ENCODE measurements at regions not wholly inside any gene's neighbourhood (a gene's known extent, or its start where the extent isn't known, plus 50 kb on each side); places are given as distances from the start of the nearest gene placed in this dataset.

- Histone ChIP-seq H3K36me3 (ENCODE audit: insufficient read depth, low read length) (no peaks in the 10 kb centered on the region), H3K4me1 (ENCODE audit: insufficient read depth, low read length) (no peaks in the 10 kb centered on the region), H3K9me3 (ENCODE audit: control insufficient read depth in 1 of 2, low read length in 2 of 2) (no peaks in the 10 kb centered on the region), H3K27ac (ENCODE audit: low read depth, low read length) (no peak overlapping the region), H3K27me3 (ENCODE audit: insufficient read depth, low read length) (no peaks in the 10 kb centered on the region), H3K4me3 (ENCODE audit: low read length in 2 of 2) (no peak overlapping the region)
- H3K36me3 Mint-ChIP-seq = no peaks in the 10 kb centered on the region
- intact Hi-C loops (cut with micrococcal nuclease) = no loop called here
- no peak overlapping the region for H3K27ac Mint-ChIP-seq
- DNase-seq = no peak
- CTCF ChIA-PET (ENCODE audit: partially characterized antibody) = no interaction called here
- POLR2A ChIA-PET (ENCODE audit: partially characterized antibody) = no interaction called here
- H3K9me3 Mint-ChIP-seq = peaks cover 0 to 6% (median 3%) of the 10 kb centered on the region in 8 donors
- H3K4me1 Mint-ChIP-seq = no peaks in the 10 kb centered on the region
- no peak overlapping the region for H3K4me3 Mint-ChIP-seq
- peaks cover 3 to 5% of the 10 kb centered on the region in 2 donors for H3K27me3 Mint-ChIP-seq
Observed at GRCh38 chr12:124107351-124107750, 134.3 kb downstream of the ZNF664 start.

DNA sequence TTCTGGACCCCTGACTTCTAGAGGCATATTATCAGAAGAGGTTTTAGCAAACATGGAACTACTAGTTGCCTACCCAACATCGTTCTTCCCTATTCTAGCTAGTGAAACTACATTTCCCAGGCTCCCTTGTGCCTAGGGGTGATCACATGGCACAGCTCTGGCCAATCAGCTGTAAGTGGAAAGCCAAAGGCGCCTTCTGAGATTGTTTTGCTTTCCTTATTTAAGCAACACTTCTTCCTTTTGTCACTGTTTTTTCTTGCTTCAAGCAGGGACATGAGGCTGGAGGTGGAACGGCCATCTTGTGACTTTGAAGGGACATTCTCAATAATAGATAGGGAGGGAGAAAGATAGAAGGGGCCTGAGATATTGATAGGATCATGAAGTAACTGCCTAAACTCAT is 136.7 kb downstream of the ZNF664 start:
- no peak overlapping the region for H3K4me3 ChIP-seq (ENCODE audit: low read length in 2 of 2)
- ChIA-PET CTCF (ENCODE audit: partially characterized antibody) (no interaction called here), POLR2A (ENCODE audit: partially characterized antibody) (no interaction called here)
- Mint-ChIP-seq H3K36me3 (no peaks in the 10 kb centered on the region), H3K27ac (no peak overlapping the region), H3K4me3 (no peak overlapping the region), H3K27me3 (peaks cover 5% of the 10 kb centered on the region in 2 donors), H3K9me3 (peaks cover 0 to 6% (median 3%) of the 10 kb centered on the region in 8 donors), H3K4me1 (no peaks in the 10 kb centered on the region)
- H3K9me3 ChIP-seq (ENCODE audit: control insufficient read depth in 1 of 2, low read length in 2 of 2) = no peaks in the 10 kb centered on the region
- H3K36me3 ChIP-seq (ENCODE audit: insufficient read depth, low read length) = no peaks in the 10 kb centered on the region
- DNase-seq = peak in 2 of 5 donors; percentile 2 to 4
- H3K27ac ChIP-seq (ENCODE audit: low read depth, low read length) = no peak overlapping the region
- no peaks in the 10 kb centered on the region for H3K27me3 ChIP-seq (ENCODE audit: insufficient read depth, low read length)
- no peaks in the 10 kb centered on the region for H3K4me1 ChIP-seq (ENCODE audit: insufficient read depth, low read length)
- intact Hi-C loops (cut with micrococcal nuclease) = no loop called here

GRCh38 chr12:124110372-124110883 is 137.4 kb downstream of the ZNF664 start:
- no peak overlapping the region for H3K4me3 ChIP-seq (ENCODE audit: low read length in 2 of 2)
- POLR2A ChIA-PET (ENCODE audit: partially characterized antibody) = no interaction called here
- H3K36me3 ChIP-seq (ENCODE audit: insufficient read depth, low read length) = no peaks in the 10 kb centered on the region
- no peak overlapping the region for H3K4me3 Mint-ChIP-seq
- H3K27me3 ChIP-seq (ENCODE audit: insufficient read depth, low read length) = no peaks in the 10 kb centered on the region
- H3K27ac Mint-ChIP-seq = no peak overlapping the region
- CTCF ChIA-PET (ENCODE audit: partially characterized antibody) = no interaction called here
- intact Hi-C loops (cut with micrococcal nuclease) = no loop called here
- no peak for DNase-seq
- H3K36me3 Mint-ChIP-seq = no peaks in the 10 kb centered on the region
- no peak overlapping the region for H3K27ac ChIP-seq (ENCODE audit: low read depth, low read length)
- H3K4me1 ChIP-seq (ENCODE audit: insufficient read depth, low read length) = no peaks in the 10 kb centered on the region
- no peaks in the 10 kb centered on the region for H3K9me3 ChIP-seq (ENCODE audit: control insufficient read depth in 1 of 2, low read length in 2 of 2)
- H3K9me3 Mint-ChIP-seq = peaks cover 0 to 6% (median 3%) of the 10 kb centered on the region in 8 donors
- no peaks in the 10 kb centered on the region for H3K4me1 Mint-ChIP-seq
- H3K27me3 Mint-ChIP-seq = peaks cover 5 to 7% of the 10 kb centered on the region in 2 donors

GRCh38 chr12:124111006-124111405 is 138.0 kb downstream of the ZNF664 start:
- H3K9me3 ChIP-seq (ENCODE audit: control insufficient read depth in 1 of 2, low read length in 2 of 2) = no peaks in the 10 kb centered on the region
- no peak overlapping the region for H3K27ac ChIP-seq (ENCODE audit: low read depth, low read length)
- intact Hi-C loops (cut with micrococcal nuclease) = no loop called here
- H3K9me3 Mint-ChIP-seq = peaks cover 0 to 6% (median 3%) of the 10 kb centered on the region in 8 donors
- CTCF ChIA-PET (ENCODE audit: partially characterized antibody) = no interaction called here
- DNase-seq = no peak
- POLR2A ChIA-PET (ENCODE audit: partially characterized antibody) = no interaction called here
- no peaks in the 10 kb centered on the region for H3K4me1 ChIP-seq (ENCODE audit: insufficient read depth, low read length)
- H3K27me3 Mint-ChIP-seq = peaks cover 5 to 7% of the 10 kb centered on the region in 2 donors
- H3K4me3 Mint-ChIP-seq = no peak overlapping the region
- no peak overlapping the region for H3K27ac Mint-ChIP-seq
- no peak overlapping the region for H3K4me3 ChIP-seq (ENCODE audit: low read length in 2 of 2)
- H3K4me1 Mint-ChIP-seq = no peaks in the 10 kb centered on the region
- no peaks in the 10 kb centered on the region for H3K36me3 Mint-ChIP-seq
- no peaks in the 10 kb centered on the region for H3K27me3 ChIP-seq (ENCODE audit: insufficient read depth, low read length)
- no peaks in the 10 kb centered on the region for H3K36me3 ChIP-seq (ENCODE audit: insufficient read depth, low read length)

GRCh38 chr12:124114316-124114715 is 141.3 kb downstream of the ZNF664 start:
- ChIA-PET CTCF (ENCODE audit: partially characterized antibody) (no interaction called here), POLR2A (ENCODE audit: partially characterized antibody) (no interaction called here)
- H3K27me3 ChIP-seq (ENCODE audit: insufficient read depth, low read length) = no peaks in the 10 kb centered on the region
- H3K27ac ChIP-seq (ENCODE audit: low read depth, low read length) = no peak overlapping the region
- Mint-ChIP-seq H3K27ac (no peak overlapping the region), H3K27me3 (peaks cover 6 to 7% of the 10 kb centered on the region in 2 donors), H3K4me3 (no peak overlapping the region), H3K36me3 (no peaks in the 10 kb centered on the region), H3K9me3 (peaks cover 0 to 2% (median 0%) of the 10 kb centered on the region in 8 donors), H3K4me1 (no peaks in the 10 kb centered on the region)
- no peak for DNase-seq
- H3K36me3 ChIP-seq (ENCODE audit: insufficient read depth, low read length) = no peaks in the 10 kb centered on the region
- H3K4me3 ChIP-seq (ENCODE audit: low read length in 2 of 2) = no peak overlapping the region
- no peaks in the 10 kb centered on the region for H3K4me1 ChIP-seq (ENCODE audit: insufficient read depth, low read length)
- intact Hi-C loops (cut with micrococcal nuclease) = no loop called here
- H3K9me3 ChIP-seq (ENCODE audit: control insufficient read depth in 1 of 2, low read length in 2 of 2) = no peaks in the 10 kb centered on the region

GRCh38 chr12:124115496-124115895 is 142.5 kb downstream of the ZNF664 start:
- H3K27me3 Mint-ChIP-seq = peaks cover 6 to 7% of the 10 kb centered on the region in 2 donors
- no peaks in the 10 kb centered on the region for H3K4me1 Mint-ChIP-seq
- ChIA-PET CTCF (ENCODE audit: partially characterized antibody) (no interaction called here), POLR2A (ENCODE audit: partially characterized antibody) (no interaction called here)
- H3K4me1 ChIP-seq (ENCODE audit: insufficient read depth, low read length) = no peaks in the 10 kb centered on the region
- H3K9me3 ChIP-seq (ENCODE audit: control insufficient read depth in 1 of 2, low read length in 2 of 2) = no peaks in the 10 kb centered on the region
- intact Hi-C loops (cut with micrococcal nuclease) = no loop called here
- DNase-seq = no peak
- no peak overlapping the region for H3K4me3 Mint-ChIP-seq
- no peaks in the 10 kb centered on the region for H3K27me3 ChIP-seq (ENCODE audit: insufficient read depth, low read length)
- H3K27ac ChIP-seq (ENCODE audit: low read depth, low read length) = no peak overlapping the region
- H3K9me3 Mint-ChIP-seq = peaks cover 0 to 2% (median 0%) of the 10 kb centered on the region in 8 donors
- no peaks in the 10 kb centered on the region for H3K36me3 ChIP-seq (ENCODE audit: insufficient read depth, low read length)
- no peak overlapping the region for H3K27ac Mint-ChIP-seq
- no peak overlapping the region for H3K4me3 ChIP-seq (ENCODE audit: low read length in 2 of 2)
- H3K36me3 Mint-ChIP-seq = no peaks in the 10 kb centered on the region

DNA sequence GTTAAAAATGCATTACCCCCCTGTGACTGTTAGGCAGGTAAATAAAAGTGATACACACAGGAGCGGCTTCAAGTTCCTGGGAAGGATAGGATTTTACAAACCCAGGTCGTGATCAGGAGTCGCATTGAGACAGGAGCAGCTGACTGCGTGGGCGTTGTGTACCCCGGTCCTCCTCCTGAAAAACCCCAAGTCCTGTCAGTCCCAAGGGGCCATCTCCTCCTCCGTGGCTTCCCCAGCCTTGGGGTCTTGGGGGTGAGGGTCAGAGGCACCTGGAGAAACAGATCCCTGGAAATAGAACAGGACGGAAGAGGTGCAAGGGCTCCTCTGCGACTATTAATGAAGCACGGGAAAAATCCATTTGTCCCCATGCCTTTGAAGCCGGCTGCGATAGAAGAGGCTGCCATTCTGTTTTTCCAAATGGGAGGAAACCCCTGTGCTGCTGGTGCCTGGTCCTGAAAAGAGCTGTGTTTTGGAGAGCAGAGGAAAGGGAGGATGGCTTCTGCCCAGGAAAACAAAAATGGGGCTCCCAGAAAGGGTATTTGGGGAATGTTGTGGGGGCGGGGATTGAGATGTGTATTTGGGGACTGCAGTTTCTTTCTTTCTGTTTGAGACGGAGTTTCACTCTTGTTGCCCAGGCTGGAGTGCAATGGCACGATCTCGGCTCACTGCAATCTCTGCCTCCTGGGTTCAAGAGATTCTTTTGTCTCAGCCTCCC is 143.1 kb downstream of the ZNF664 start:
- no peak overlapping the region for H3K4me3 ChIP-seq (ENCODE audit: low read length in 2 of 2)
- no peak overlapping the region for H3K27ac ChIP-seq (ENCODE audit: low read depth, low read length)
- no peaks in the 10 kb centered on the region for H3K27me3 ChIP-seq (ENCODE audit: insufficient read depth, low read length)
- no peaks in the 10 kb centered on the region for H3K36me3 Mint-ChIP-seq
- intact Hi-C loops (cut with micrococcal nuclease) = no loop called here
- peaks cover 0 to 2% (median 0%) of the 10 kb centered on the region in 8 donors for H3K9me3 Mint-ChIP-seq
- CTCF ChIA-PET (ENCODE audit: partially characterized antibody) = no interaction called here
- H3K36me3 ChIP-seq (ENCODE audit: insufficient read depth, low read length) = no peaks in the 10 kb centered on the region
- no peak overlapping the region for H3K27ac Mint-ChIP-seq
- POLR2A ChIA-PET (ENCODE audit: partially characterized antibody) = no interaction called here
- H3K9me3 ChIP-seq (ENCODE audit: control insufficient read depth in 1 of 2, low read length in 2 of 2) = no peaks in the 10 kb centered on the region
- H3K4me1 Mint-ChIP-seq = no peaks in the 10 kb centered on the region
- peaks cover 5 to 6% of the 10 kb centered on the region in 2 donors for H3K27me3 Mint-ChIP-seq
- no peak for DNase-seq
- H3K4me1 ChIP-seq (ENCODE audit: insufficient read depth, low read length) = no peaks in the 10 kb centered on the region
- H3K4me3 Mint-ChIP-seq = no peak overlapping the region

Measured in CD4-positive, alpha-beta memory T cell (primary cell).